ENCODE measurements at regions not wholly inside any gene's neighbourhood (a gene's known extent, or its start where the extent isn't known, plus 50 kb on each side); places are given as distances from the start of the nearest gene placed in this dataset.

GRCh38 chr13:49844181-49844580 is 51.7 kb upstream of the KPNA3 start:
- intact Hi-C loops (cut with micrococcal nuclease) (no loop called here), dilution Hi-C loops (cut with HindIII; ENCODE audit: low sequenced_read_pairs, unreplicated experiment) (no loop called here), in situ Hi-C loops (cut with MboI; ENCODE audit: low sequenced_read_pairs) (loop anchor here (5.0 kb wide), 1 partner anchor 182 kb away; no protein-coding TSS in a partner anchor)
- Histone ChIP-seq H4K5ac (ENCODE audit: low read depth, low read length) (no peak overlapping the region), H3K4ac (ENCODE audit: low read depth, low read length) (no peak overlapping the region), H3K27ac (ENCODE audit: insufficient read depth, low read length) (no peak overlapping the region), H3K27me3 (ENCODE audit: control insufficient read depth, insufficient read depth, low read length) (no peaks in the 10 kb centered on the region), H3K9ac (ENCODE audit: low read depth, low read length) (no peak overlapping the region), H2BK120ac (ENCODE audit: low read depth, low read length) (no peak overlapping the region), H3K56ac (ENCODE audit: extremely low read depth, insufficient read depth, low read length) (no peak overlapping the region), H3K4me2 (ENCODE audit: low read depth, low read length) (no peak overlapping the region), H2AK5ac (ENCODE audit: low read depth, low read length) (peak overlapping the region; percentile 29; the same call in 1 of the 2 replicates), H2AFZ (replicated peaks; ENCODE audit: low read length, poor library complexity) (no peak overlapping the region), H4K91ac (ENCODE audit: insufficient read depth, low read depth, low read length) (no peak overlapping the region; the same call in 1 of the 2 replicates), H3K36me3 (ENCODE audit: control insufficient read depth, insufficient read depth, low read length) (no peaks in the 10 kb centered on the region), H4K8ac (ENCODE audit: low read depth in 2 of 2, low read length in 2 of 2) (no peak overlapping the region), H2BK5ac (ENCODE audit: low read depth, low read length, poor library complexity, severe bottlenecking) (no peak overlapping the region), H3K9me3 (ENCODE audit: control insufficient read depth, insufficient read depth, low read length) (no peaks in the 10 kb centered on the region), H2BK15ac (ENCODE audit: low read depth, low read length) (no peak overlapping the region), H3K79me1 (ENCODE audit: low read depth in 1 of 2, low read length in 2 of 2) (no peaks in the 10 kb centered on the region), H3K9me1 (ENCODE audit: insufficient read depth, low read length) (peaks cover 3% of the 10 kb centered on the region), H3K4me1 (ENCODE audit: control insufficient read depth, insufficient read depth, low read length) (peaks cover under 1% of the 10 kb centered on the region), H3K23ac (ENCODE audit: low read depth, low read length) (no peak overlapping the region), H3K4me3 (ENCODE audit: insufficient read depth, low read depth, low read length) (no peak overlapping the region), H3K18ac (ENCODE audit: low read depth, low read length) (no peak overlapping the region), H2BK20ac (ENCODE audit: low read depth, low read length) (no peak overlapping the region), H2AK9ac (replicated peaks; ENCODE audit: low read depth, low read length, poor library complexity) (no peak overlapping the region), H3K14ac (replicated peaks; ENCODE audit: low read depth, low read length) (no peak overlapping the region), H4K20me1 (ENCODE audit: insufficient read depth, low read length) (no peaks in the 10 kb centered on the region)
- no peak for DNase-seq
- no peak for ATAC-seq (ENCODE audit: low read depth)
- BruUV-seq (replicated peaks), result no TSS peak
- TF ChIP-seq USF2 (IDR thresholded peaks at IDR 0.05; ENCODE audit: low read depth, low read length), result no peak
- TF ChIP-seq RCOR1 (IDR thresholded peaks at IDR 0.05; ENCODE audit: insufficient replicate concordance, low read length), result no peak
- no peak for TF ChIP-seq MXI1 (IDR thresholded peaks at IDR 0.05; ENCODE audit: borderline replicate concordance, low read depth, low read length)
- no peak for TF ChIP-seq BHLHE40 (IDR thresholded peaks at IDR 0.05; ENCODE audit: low read depth, low read length)
- TF ChIP-seq RFX5 (IDR thresholded peaks at IDR 0.05; ENCODE audit: low read depth, low read length), result no peak
- no peak for TF ChIP-seq MAFK (IDR thresholded peaks at IDR 0.05; ENCODE audit: low read depth, low read length)
- TF ChIP-seq FOS (IDR thresholded peaks at IDR 0.05; ENCODE audit: low read depth, low read length), result no peak
- TF ChIP-seq MAZ (IDR thresholded peaks at IDR 0.05; ENCODE audit: borderline replicate concordance, low read depth, low read length), result no peak
- no peak for TF ChIP-seq CEBPB (IDR thresholded peaks at IDR 0.05; ENCODE audit: low read depth, low read length)
- no peak for TF ChIP-seq CHD1 (IDR thresholded peaks at IDR 0.05; ENCODE audit: low read depth, low read length)
- no peak for TF ChIP-seq POLR2A (IDR thresholded peaks at IDR 0.05; ENCODE audit: low read depth, low read length)
- no peak for TF ChIP-seq ELK1 (IDR thresholded peaks at IDR 0.05; ENCODE audit: borderline replicate concordance, low read depth, low read length)
- TF ChIP-seq SMC3 (IDR thresholded peaks at IDR 0.05; ENCODE audit: low read depth, low read length), result no peak
- no peak for TF ChIP-seq CTCF (conservative IDR thresholded peaks at IDR 0.05; ENCODE audit: low read depth, low read length)
- ChIA-PET POLR2A (ENCODE audit: unreplicated experiment) (no interaction called here), CTCF (interaction anchor here (0.7 kb wide), 1 partner anchor 318 kb away, joined by 6 read pairs; no protein-coding TSS in a partner anchor)
- WGBS, 2 experiments (ENCODE audit: extremely low coverage in 2 of 2, insufficient read length in 1 of 2), result 87% methylated on average over 8 of the region's 8 CpGs; no CpG with 5 or more reads in 1 of the 2 experiments

Measured in IMR-90 (cell line).